Lung (tissue), 11 donors: ENCODE measurements at regions not wholly inside any gene's neighbourhood (a gene's known extent, or its start where the extent isn't known, plus 50 kb on each side); places are given as distances from the start of the nearest gene placed in this dataset.
"Not testable (repeated sequence)": the region's sequence is repeated elsewhere in the genome, so short reads cannot be mapped to it uniquely, and the experiment has no call there.

ENCODE experiments used
- ATAC-seq: fragments of 200-7000 bp; cut with Tn5 transposase; one replicate; pipeline ENCODE4 v1.9.1; 2020; ENCODE audit warnings: moderate number of reproducible peaks; ENCODE audit not compliant: insufficient read depth, low FRiP score
- DNase-seq, 3 donors: peaks; one replicate each; pipeline ENCODE4 v3.0.0-alpha.2; 2013 to 2017
- H3K27ac ChIP-seq, 2 donors: one replicate each; pipeline ENCODE4 v1.5.1; 2013; ENCODE audit warnings: mild to moderate bottlenecking in 2 of 2, moderate library complexity in 2 of 2, control low read depth in 1 of 2, inconsistent platforms in 1 of 2, low read depth in 1 of 2, low read length in 1 of 2
- H3K27me3 ChIP-seq, 3 donors: one replicate each; pipeline ENCODE4 v1.5.1; 2013; ENCODE audit warnings: low read length in 2 of 3; ENCODE audit not compliant: control insufficient read depth in 3 of 3, insufficient read depth in 3 of 3
- H3K36me3 ChIP-seq, 4 donors: one replicate each; pipeline ENCODE4 v1.5.1; 2013; ENCODE audit warnings: low read length in 4 of 4, mild to moderate bottlenecking in 1 of 4, moderate library complexity in 1 of 4; ENCODE audit not compliant: control insufficient read depth in 4 of 4, insufficient read depth in 4 of 4
- H3K4me1 ChIP-seq, 5 donors: one replicate each; pipeline ENCODE4 v1.5.1; 2013; ENCODE audit warnings: low read length in 5 of 5, mild to moderate bottlenecking in 2 of 5, moderate library complexity in 1 of 5; ENCODE audit not compliant: control insufficient read depth in 5 of 5, insufficient read depth in 5 of 5
- H3K4me3 ChIP-seq: one replicate; pipeline ENCODE4 v1.5.1; 2013; ENCODE audit warnings: mild to moderate bottlenecking, control low read depth, moderate library complexity
- H3K9ac ChIP-seq, 2 donors: one replicate each; pipeline ENCODE4 v1.5.1; 2013; ENCODE audit warnings: low read length in 2 of 2, control low read depth in 1 of 2; ENCODE audit not compliant: insufficient read depth in 1 of 2
- H3K9me3 ChIP-seq, 4 donors: one replicate each; pipeline ENCODE4 v1.5.1; 2013; ENCODE audit warnings: low read length in 3 of 4, mild to moderate bottlenecking in 1 of 4, moderate library complexity in 1 of 4; ENCODE audit not compliant: control insufficient read depth in 4 of 4, insufficient read depth in 3 of 4
- WGBS, 2 donors: extraction: QIAGEN DNeasy Blood & Tissue Kit; methylation state at CpG; one replicate each; pipeline ENCODE4 v1.1.7; 2013; 5-methylcytosine and 5-hydroxymethylcytosine counted together
- TF ChIP-seq, protein P1 (sequence below): IDR thresholded peaks from 2 replicates; pipeline ENCODE4 v1.5.1; 2012; ENCODE audit warnings: mild to moderate bottlenecking; ENCODE audit errors: control extremely low read depth, extremely low read depth
- donor health status: control.
- donor health status: control.
- donor health status: Bipolar disorder and iron deficiency.
- donor health status: healthy.
- donor health status: DM: yes; HTN: yes; CAD: no.

DNA sequence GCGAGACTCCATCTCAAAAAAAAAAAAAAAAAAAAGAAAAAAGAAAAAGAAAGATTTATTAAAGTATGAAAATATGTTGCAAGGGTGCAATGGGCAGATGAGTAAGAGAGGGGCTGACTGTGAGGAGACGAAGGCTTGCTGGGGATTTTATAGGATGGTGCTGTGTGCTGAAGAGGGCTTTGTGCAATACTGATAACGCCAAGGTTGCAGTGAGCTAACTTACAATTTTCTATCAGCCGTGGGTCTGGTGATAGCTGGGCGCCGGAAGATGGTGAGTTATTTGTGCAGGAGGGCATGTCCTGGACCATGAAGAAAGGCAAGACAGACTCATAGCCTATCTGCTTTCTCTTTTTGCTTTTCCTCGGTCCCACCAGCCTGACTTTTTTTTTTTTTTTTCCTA, 281.1 kb downstream of the MAP2K6 start:
- Histone ChIP-seq H3K27ac (no peak overlapping the region), H3K9me3 (peaks cover 0 to 11% (median 0%) of the 10 kb centered on the region in 4 donors), H3K36me3 (no peaks in the 10 kb centered on the region), H3K27me3 (no peaks in the 10 kb centered on the region), H3K9ac (no peak overlapping the region), H3K4me1 (peaks cover 0 to 8% (median 0%) of the 10 kb centered on the region in 5 donors), H3K4me3 (no peak overlapping the region)
- 94 to 98% methylated on average over 6 to 7 of the region's 7 CpGs for WGBS, 2 donors
- ATAC-seq = no peak
- no peak for DNase-seq
- TF ChIP-seq, protein P1, sequence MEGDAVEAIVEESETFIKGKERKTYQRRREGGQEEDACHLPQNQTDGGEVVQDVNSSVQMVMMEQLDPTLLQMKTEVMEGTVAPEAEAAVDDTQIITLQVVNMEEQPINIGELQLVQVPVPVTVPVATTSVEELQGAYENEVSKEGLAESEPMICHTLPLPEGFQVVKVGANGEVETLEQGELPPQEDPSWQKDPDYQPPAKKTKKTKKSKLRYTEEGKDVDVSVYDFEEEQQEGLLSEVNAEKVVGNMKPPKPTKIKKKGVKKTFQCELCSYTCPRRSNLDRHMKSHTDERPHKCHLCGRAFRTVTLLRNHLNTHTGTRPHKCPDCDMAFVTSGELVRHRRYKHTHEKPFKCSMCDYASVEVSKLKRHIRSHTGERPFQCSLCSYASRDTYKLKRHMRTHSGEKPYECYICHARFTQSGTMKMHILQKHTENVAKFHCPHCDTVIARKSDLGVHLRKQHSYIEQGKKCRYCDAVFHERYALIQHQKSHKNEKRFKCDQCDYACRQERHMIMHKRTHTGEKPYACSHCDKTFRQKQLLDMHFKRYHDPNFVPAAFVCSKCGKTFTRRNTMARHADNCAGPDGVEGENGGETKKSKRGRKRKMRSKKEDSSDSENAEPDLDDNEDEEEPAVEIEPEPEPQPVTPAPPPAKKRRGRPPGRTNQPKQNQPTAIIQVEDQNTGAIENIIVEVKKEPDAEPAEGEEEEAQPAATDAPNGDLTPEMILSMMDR = no peak

DNA sequence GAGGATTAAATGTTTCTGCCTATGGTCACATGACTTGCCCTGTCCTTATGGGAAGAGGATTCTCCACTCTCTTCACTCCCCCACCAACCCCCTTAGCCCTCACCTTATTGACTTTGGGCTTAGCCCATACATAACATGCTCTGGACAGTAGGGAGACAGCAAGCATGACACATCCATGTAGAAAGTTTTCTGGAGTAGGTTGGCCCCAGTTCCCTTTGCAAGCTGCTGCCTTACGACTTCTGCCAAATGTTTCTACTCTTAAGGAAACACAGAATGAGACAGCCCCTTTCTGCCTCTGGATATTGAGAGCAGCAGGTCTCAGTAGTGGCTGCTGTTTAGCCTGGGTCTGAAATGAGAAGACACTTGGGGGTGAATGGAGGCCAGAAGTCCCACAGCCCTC, 282.2 kb downstream of the MAP2K6 start:
- DNase-seq (peak; percentile 39 to 91 (median 74)), ATAC-seq (no peak)
- TF ChIP-seq, protein P1 = no peak

DNA sequence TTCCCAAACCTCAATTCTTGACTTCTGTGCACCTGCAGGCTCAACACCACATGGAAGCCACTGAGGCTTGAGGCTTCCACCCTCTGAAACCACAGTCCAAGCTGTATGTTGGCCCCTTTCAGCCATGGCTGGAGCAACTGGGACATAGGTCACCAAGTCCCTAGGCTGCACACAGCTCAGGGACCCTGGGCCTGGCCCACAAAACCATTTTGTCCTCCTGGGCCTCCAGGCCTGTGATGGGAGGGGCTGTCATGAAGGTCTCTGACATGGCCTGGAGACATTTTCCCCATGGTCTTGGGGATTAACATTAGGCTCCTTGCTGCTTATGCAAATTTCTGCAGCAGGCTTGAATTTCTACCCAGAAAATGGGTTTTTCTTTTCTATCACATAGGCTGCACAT, 283.9 kb downstream of the MAP2K6 start:
- peaks cover 0 to 11% (median 0%) of the 10 kb centered on the region in 4 donors for H3K9me3 ChIP-seq
- DNase-seq, H3K36me3 ChIP-seq, H3K4me3 ChIP-seq, H3K9ac ChIP-seq, H3K27ac ChIP-seq, H3K4me1 ChIP-seq, H3K27me3 ChIP-seq, ATAC-seq: not testable (repeated sequence)

More for the DNA sequence above, 282.2 kb downstream of the MAP2K6 start:
- H3K27ac ChIP-seq = no peak overlapping the region
- peaks cover 0 to 11% (median 0%) of the 10 kb centered on the region in 4 donors for H3K9me3 ChIP-seq
- no peak overlapping the region for H3K9ac ChIP-seq
- H3K4me3 ChIP-seq = no peak overlapping the region
- H3K36me3 ChIP-seq = no peaks in the 10 kb centered on the region
- no peaks in the 10 kb centered on the region for H3K27me3 ChIP-seq
- 68 to 91% methylated on average over 1 of the region's 1 CpG for WGBS, 2 donors
- peaks cover 0 to 8% (median 0%) of the 10 kb centered on the region in 5 donors for H3K4me1 ChIP-seq

DNA sequence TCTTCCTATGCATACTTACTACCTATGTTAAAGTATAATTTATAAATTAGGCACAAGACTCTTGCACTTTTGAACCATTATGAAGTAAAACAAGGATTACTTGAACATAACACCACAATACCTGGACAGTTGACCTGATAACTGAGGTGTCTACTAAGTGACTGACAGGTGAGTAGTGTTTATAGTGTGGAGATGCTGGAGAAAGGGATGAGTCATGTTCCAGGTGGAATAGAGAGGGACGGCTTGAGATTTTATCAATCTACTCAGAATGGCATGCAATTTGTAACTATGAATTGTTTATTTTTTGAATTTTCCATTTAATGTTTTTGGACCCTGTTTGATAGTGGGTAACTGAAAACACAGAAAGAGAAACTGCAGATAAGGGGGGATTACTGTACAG, 287.6 kb downstream of the MAP2K6 start:
- TF ChIP-seq, protein P1 = no peak
- H3K27ac ChIP-seq = no peak overlapping the region
- peaks cover 0 to 2% (median 0%) of the 10 kb centered on the region in 5 donors for H3K4me1 ChIP-seq
- H3K4me3 ChIP-seq = no peak overlapping the region
- 78 to 80% methylated on average over 1 of the region's 1 CpG for WGBS, 2 donors
- no peak for ATAC-seq
- peaks cover 0 to 7% (median 0%) of the 10 kb centered on the region in 4 donors for H3K9me3 ChIP-seq
- H3K27me3 ChIP-seq = no peaks in the 10 kb centered on the region
- DNase-seq = no peak
- no peaks in the 10 kb centered on the region for H3K36me3 ChIP-seq
- no peak overlapping the region for H3K9ac ChIP-seq
